HL-60 (cell line): ENCODE measurements at regions not wholly inside any gene's neighbourhood (a gene's known extent, or its start where the extent isn't known, plus 50 kb on each side); places are given as distances from the start of the nearest gene placed in this dataset.

Experiments
- DNase-seq, 2 experiments: peaks; one replicate each; pipeline ENCODE4 v3.0.0-alpha.2; 2010 to 2020; ENCODE audit warnings: low read depth in 1 of 2, low spot score in 1 of 2
- H3K27ac ChIP-seq: fragments of 250-450 bp; sonication (Bioruptor Pico); replicated peaks from 2 replicates; pipeline ENCODE4 v1.5.1; 2020; ENCODE audit warnings: mild to moderate bottlenecking, moderate library complexity
- H3K27me3 ChIP-seq: fragments of 250-450 bp; sonication (Bioruptor Pico); 2 replicates; pipeline ENCODE4 v1.5.1; 2021; ENCODE audit warnings: mild to moderate bottlenecking, moderate library complexity; ENCODE audit not compliant: insufficient read depth, poor library complexity, severe bottlenecking
- H3K4me3 ChIP-seq: replicated peaks from 2 replicates; pipeline ENCODE4 v1.5.1; 2011; ENCODE audit warnings: mild to moderate bottlenecking, control low read depth, low read length; ENCODE audit not compliant: insufficient read depth
- CTCF ChIP-seq: IDR thresholded peaks from one replicate; pipeline ENCODE4 v1.5.1; 2011; ENCODE audit warnings: low read length, control low read depth, inconsistent platforms; ENCODE audit not compliant: insufficient read depth
- GABPA ChIP-seq: IDR thresholded peaks from 2 replicates; pipeline ENCODE4 v1.6.1; 2012; ENCODE audit warnings: low read depth
- POLR2AphosphoS5 ChIP-seq: IDR thresholded peaks from 2 replicates; pipeline ENCODE4 v1.6.1; 2012; ENCODE audit warnings: low read depth
- SPI1 ChIP-seq: IDR thresholded peaks from 2 replicates; pipeline ENCODE4 v1.6.1; 2012; ENCODE audit warnings: low read depth, mild to moderate bottlenecking, borderline replicate concordance
- TF ChIP-seq, protein P1 (sequence below): IDR thresholded peaks from 2 replicates; pipeline ENCODE4 v1.6.1; 2012; ENCODE audit warnings: low read depth; ENCODE audit not compliant: insufficient replicate concordance

DNA sequence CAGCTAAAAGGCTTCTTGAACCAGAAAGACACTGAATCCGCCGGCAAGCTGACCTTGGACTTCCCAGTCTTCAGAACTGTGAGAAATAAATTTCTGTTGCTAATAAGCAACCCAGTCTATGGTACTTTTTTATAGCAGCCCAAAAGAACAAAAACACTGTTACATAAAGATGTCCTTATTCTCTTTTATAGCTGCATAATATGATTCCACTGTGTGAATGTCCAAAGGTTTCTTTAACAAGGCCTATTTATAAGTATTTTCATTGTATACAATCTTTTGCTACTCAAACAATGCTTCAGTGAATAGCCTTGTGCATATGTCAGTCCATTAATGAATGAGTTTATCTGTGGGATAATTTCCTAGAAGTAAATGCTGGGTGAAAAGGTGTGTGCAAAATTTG lies 190.8 kb upstream of the INHBA start:
- H3K4me3 ChIP-seq = no peak overlapping the region
- no peaks in the 10 kb centered on the region for H3K27me3 ChIP-seq
- no peak overlapping the region for H3K27ac ChIP-seq
- no peak for DNase-seq
- TF ChIP-seq CTCF = no peak
- no peak for TF ChIP-seq SPI1
- TF ChIP-seq GABPA = no peak
- TF ChIP-seq, protein P1, sequence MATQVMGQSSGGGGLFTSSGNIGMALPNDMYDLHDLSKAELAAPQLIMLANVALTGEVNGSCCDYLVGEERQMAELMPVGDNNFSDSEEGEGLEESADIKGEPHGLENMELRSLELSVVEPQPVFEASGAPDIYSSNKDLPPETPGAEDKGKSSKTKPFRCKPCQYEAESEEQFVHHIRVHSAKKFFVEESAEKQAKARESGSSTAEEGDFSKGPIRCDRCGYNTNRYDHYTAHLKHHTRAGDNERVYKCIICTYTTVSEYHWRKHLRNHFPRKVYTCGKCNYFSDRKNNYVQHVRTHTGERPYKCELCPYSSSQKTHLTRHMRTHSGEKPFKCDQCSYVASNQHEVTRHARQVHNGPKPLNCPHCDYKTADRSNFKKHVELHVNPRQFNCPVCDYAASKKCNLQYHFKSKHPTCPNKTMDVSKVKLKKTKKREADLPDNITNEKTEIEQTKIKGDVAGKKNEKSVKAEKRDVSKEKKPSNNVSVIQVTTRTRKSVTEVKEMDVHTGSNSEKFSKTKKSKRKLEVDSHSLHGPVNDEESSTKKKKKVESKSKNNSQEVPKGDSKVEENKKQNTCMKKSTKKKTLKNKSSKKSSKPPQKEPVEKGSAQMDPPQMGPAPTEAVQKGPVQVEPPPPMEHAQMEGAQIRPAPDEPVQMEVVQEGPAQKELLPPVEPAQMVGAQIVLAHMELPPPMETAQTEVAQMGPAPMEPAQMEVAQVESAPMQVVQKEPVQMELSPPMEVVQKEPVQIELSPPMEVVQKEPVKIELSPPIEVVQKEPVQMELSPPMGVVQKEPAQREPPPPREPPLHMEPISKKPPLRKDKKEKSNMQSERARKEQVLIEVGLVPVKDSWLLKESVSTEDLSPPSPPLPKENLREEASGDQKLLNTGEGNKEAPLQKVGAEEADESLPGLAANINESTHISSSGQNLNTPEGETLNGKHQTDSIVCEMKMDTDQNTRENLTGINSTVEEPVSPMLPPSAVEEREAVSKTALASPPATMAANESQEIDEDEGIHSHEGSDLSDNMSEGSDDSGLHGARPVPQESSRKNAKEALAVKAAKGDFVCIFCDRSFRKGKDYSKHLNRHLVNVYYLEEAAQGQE = no peak
- TF ChIP-seq POLR2AphosphoS5 = no peak

GRCh38 chr7:41892356-41893100 lies 189.6 kb upstream of the INHBA start:
- no peak for TF ChIP-seq GABPA
- Histone ChIP-seq H3K27ac (no peak overlapping the region), H3K27me3 (no peaks in the 10 kb centered on the region), H3K4me3 (no peak overlapping the region)
- DNase-seq = no peak

GRCh38 chr7:41891950-41892349 lies 189.1 kb upstream of the INHBA start:
- H3K27ac ChIP-seq = no peak overlapping the region
- no peak for DNase-seq
- no peaks in the 10 kb centered on the region for H3K27me3 ChIP-seq
- TF ChIP-seq POLR2AphosphoS5 (no peak), GABPA (no peak), SPI1 (no peak), CTCF (no peak)
- TF ChIP-seq, protein P1 = no peak
- no peak overlapping the region for H3K4me3 ChIP-seq

DNA sequence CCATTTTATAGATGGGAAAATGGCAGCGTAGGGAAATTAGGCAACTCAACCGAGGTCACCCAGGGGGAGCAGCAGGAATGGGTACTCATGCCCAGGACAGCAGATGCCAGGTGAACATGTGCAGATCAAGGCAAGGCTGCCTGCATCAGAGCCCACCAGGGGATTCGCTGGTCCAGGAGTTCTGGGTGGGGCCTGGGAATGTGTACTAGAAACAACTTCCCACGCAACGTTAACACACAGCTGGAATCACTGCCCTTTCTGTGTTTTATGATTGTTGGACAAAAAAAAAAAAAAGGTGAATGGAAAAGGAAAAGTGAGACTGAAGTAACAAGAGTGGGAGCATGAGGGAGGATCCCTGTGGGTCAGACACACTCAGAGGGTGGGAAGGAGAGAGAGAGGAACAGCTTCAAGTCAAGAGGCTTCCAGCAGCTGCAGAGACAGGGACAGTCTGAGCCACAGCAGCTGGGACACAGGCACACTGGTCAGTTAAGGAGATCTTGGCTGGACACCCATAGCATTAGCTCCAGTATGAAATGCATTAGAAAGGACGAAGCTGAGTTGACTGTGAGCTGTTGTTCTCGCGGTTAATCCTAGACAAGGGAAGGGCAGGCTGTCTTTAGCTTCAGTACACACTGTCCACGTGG lies 187.9 kb upstream of the INHBA start:
- no peak for DNase-seq
- no peak overlapping the region for H3K27ac ChIP-seq

More for the DNA sequence above, 187.9 kb upstream of the INHBA start:
- Histone ChIP-seq H3K27me3 (no peaks in the 10 kb centered on the region), H3K4me3 (no peak overlapping the region)
- TF ChIP-seq SPI1 (no peak), GABPA (no peak), POLR2AphosphoS5 (no peak), CTCF (no peak)
- TF ChIP-seq, protein P1 = no peak
